GM12878 (cell line): ENCODE measurements at regions not wholly inside any gene's neighbourhood (a gene's known extent, or its start where the extent isn't known, plus 50 kb on each side); places are given as distances from the start of the nearest gene placed in this dataset.

ENCODE experiments used
- ATAC-seq: fragments of 200-7000 bp; cut with Tn5 transposase; 3 replicates; pipeline ENCODE4 v1.9.1; 2020; ENCODE audit warnings: mild to moderate bottlenecking, moderate library complexity
- BruUV-seq: library from RNA; stranded (reverse); fragments of 400-500 nt; replicated peaks from 2 replicates; lab custom pipeline; 2021; lab: Mats Ljungman, UMichigan
- CTCF ChIA-PET: fragments of 300-600 bp; sonication (Branson Sonifier 250); formaldehyde crosslinking; extraction: SDS; loops from one replicate; lab custom pipeline; 2021; ENCODE audit warnings: inconsistent platforms; lab: Yijun Ruan, JAX
- POLR2A ChIA-PET: fragments of 350-600 bp; formaldehyde crosslinking; extraction: SDS; loops from one replicate; lab custom pipeline; 2021; ENCODE audit warnings: inconsistent platforms; lab: Charles Lee
- RAD21 ChIA-PET: fragments of 300-600 bp; sonication (Branson Sonifier 250); formaldehyde crosslinking; loops from one replicate; lab custom pipeline; 2023; ENCODE audit warnings: antibody characterized with exemption; ENCODE audit not compliant: unreplicated experiment; lab: Charles Lee
- SMC1A ChIA-PET: fragments of 300-600 bp; sonication (Branson Sonifier 250); formaldehyde crosslinking; loops from one replicate; lab custom pipeline; 2023; ENCODE audit not compliant: unreplicated experiment, uncharacterized antibody; lab: Charles Lee
- DNase-seq: peaks from one replicate; pipeline ENCODE4 v3.0.0-alpha.2; 2011; ENCODE audit warnings: low read depth, low spot score
- FAIRE-seq: peaks from 3 replicates; lab custom pipeline; 2011; peaks lifted over from hg19 to GRCh38; lab: Jason Lieb, UNC
- H2AFZ ChIP-seq: 2 replicates; pipeline ENCODE4 v1.6.0; 2011; ENCODE audit warnings: low read depth, low read length, control low read depth; ENCODE audit not compliant: control insufficient read depth
- H3K27ac ChIP-seq: 2 replicates; pipeline ENCODE4 v1.5.1; 2011; ENCODE audit warnings: control low read depth; ENCODE audit not compliant: control insufficient read depth, insufficient read depth
- H3K27me3 ChIP-seq, 2 experiments: replicated peaks in 1 of 2; 2 replicates each; pipeline versions ENCODE4 v1.6.0 to v1.6.1; 2011; ENCODE audit warnings: low read length in 1 of 2; ENCODE audit not compliant: control insufficient read depth in 2 of 2, insufficient read depth in 2 of 2
- H3K36me3 ChIP-seq, 2 experiments: 2 replicates each; pipeline ENCODE4 v1.5.1; 2011; ENCODE audit warnings: low read length in 1 of 2; ENCODE audit not compliant: control insufficient read depth in 2 of 2, insufficient read depth in 2 of 2
- H3K4me1 ChIP-seq: 2 replicates; pipeline ENCODE4 v1.6.1; 2011; ENCODE audit warnings: mild to moderate bottlenecking, low read length, moderate library complexity, mixed read lengths; ENCODE audit not compliant: control insufficient read depth, insufficient read depth
- H3K4me2 ChIP-seq: 2 replicates; pipeline ENCODE4 v1.6.0; 2011; ENCODE audit warnings: control low read depth; ENCODE audit not compliant: control insufficient read depth, insufficient read depth
- H3K4me3 ChIP-seq: fragments of 200-600 bp; sonication (generic); 2 replicates; pipeline ENCODE4 v1.5.1; 2016
- H3K79me2 ChIP-seq: 2 replicates; pipeline ENCODE4 v1.6.0; 2011; ENCODE audit warnings: low read length; ENCODE audit not compliant: control insufficient read depth, insufficient read depth
- H3K9ac ChIP-seq: 2 replicates; pipeline ENCODE4 v1.8.0; 2011; ENCODE audit warnings: low read length, control low read depth, mixed read lengths; ENCODE audit not compliant: control insufficient read depth, insufficient read depth
- H3K9me3 ChIP-seq: replicated peaks from 3 replicates; pipeline ENCODE4 v1.5.1; 2011; ENCODE audit warnings: mild to moderate bottlenecking, low read length; ENCODE audit not compliant: control insufficient read depth, insufficient read depth
- H4K20me1 ChIP-seq: 2 replicates; pipeline ENCODE4 v1.6.0; 2011; ENCODE audit not compliant: control insufficient read depth, insufficient read depth
- BRCA1 ChIP-seq: IDR thresholded peaks from 2 replicates; pipeline ENCODE4 v1.6.1; 2011; ENCODE audit warnings: low read depth, low read length, improper control_type of control experiment
- CBFB ChIP-seq: IDR thresholded peaks from 2 replicates; pipeline ENCODE4 v1.6.1; 2016; ENCODE audit warnings: antibody characterized with exemption, low read depth
- CEBPB ChIP-seq, 2 experiments: fragments of 150-350 bp in 1 of 2; IDR thresholded peaks; 2 replicates each; pipeline ENCODE4 v1.6.1; 2012 to 2014; ENCODE audit warnings: low read depth in 2 of 2, low read length in 2 of 2, borderline replicate concordance in 1 of 2, inconsistent platforms in 1 of 2
- CREM ChIP-seq: IDR thresholded peaks from 2 replicates; pipeline ENCODE4 v1.6.1; 2014; ENCODE audit warnings: antibody characterized with exemption, low read depth
- IKZF2 ChIP-seq, 2 experiments: fragments of 450-650 bp; IDR thresholded peaks; 2 replicates each; pipeline ENCODE4 v1.6.1; 2017; ENCODE audit warnings: mild to moderate bottlenecking in 2 of 2, moderate library complexity in 2 of 2
- IRF4 ChIP-seq: IDR thresholded peaks from 2 replicates; pipeline ENCODE4 v1.6.1; 2011; ENCODE audit warnings: low read depth, low read length
- NR2C2 ChIP-seq: IDR thresholded peaks from 2 replicates; pipeline ENCODE4 v1.6.1; 2011; ENCODE audit warnings: borderline replicate concordance, low read depth; ENCODE audit not compliant: control insufficient read depth, insufficient read length
- RELA ChIP-seq: fragments of 450-650 bp; IDR thresholded peaks from 2 replicates; pipeline ENCODE4 v1.8.0; 2014; ENCODE audit warnings: borderline replicate concordance; ENCODE audit not compliant: partially characterized antibody
- SREBF1 ChIP-seq: IDR thresholded peaks from 2 replicates; pipeline ENCODE4 v1.6.1; 2012; ENCODE audit warnings: mild to moderate bottlenecking, low read length
- TCF7 ChIP-seq: IDR thresholded peaks from 2 replicates; pipeline ENCODE4 v1.6.1; 2014; ENCODE audit warnings: antibody characterized with exemption, borderline replicate concordance
- WGBS: methylation state at CpG from one replicate; pipeline ENCODE4 v1.1.6; 2016; ENCODE audit warnings: low lambda C conversion rate; ENCODE audit not compliant: insufficient replicate concordance, insufficient coverage; ENCODE audit errors: missing lambda C conversion rate; 5-methylcytosine and 5-hydroxymethylcytosine counted together
- in situ Hi-C: fragments of 300-500 bp; cut with MboI; formaldehyde crosslinking; loops from 9 replicates; pipeline ENCODE4 v1.14.3; 2018; ENCODE audit warnings: mixed read lengths
- intact Hi-C: fragments of 100-400 bp; cut with micrococcal nuclease; formaldehyde crosslinking; loops from one replicate; pipeline ENCODE4 v1.14.2; 2022; ENCODE audit not compliant: unreplicated experiment
- TF ChIP-seq, protein P1 (sequence below): fragments of 150-350 bp; IDR thresholded peaks from 2 replicates; pipeline ENCODE4 v1.6.1; 2016; ENCODE audit warnings: low read depth, low read length
- TF ChIP-seq, protein P2 (sequence below): IDR thresholded peaks from 2 replicates; pipeline ENCODE4 v1.6.1; 2012; ENCODE audit warnings: mild to moderate bottlenecking, low read depth, low read length

DNA sequence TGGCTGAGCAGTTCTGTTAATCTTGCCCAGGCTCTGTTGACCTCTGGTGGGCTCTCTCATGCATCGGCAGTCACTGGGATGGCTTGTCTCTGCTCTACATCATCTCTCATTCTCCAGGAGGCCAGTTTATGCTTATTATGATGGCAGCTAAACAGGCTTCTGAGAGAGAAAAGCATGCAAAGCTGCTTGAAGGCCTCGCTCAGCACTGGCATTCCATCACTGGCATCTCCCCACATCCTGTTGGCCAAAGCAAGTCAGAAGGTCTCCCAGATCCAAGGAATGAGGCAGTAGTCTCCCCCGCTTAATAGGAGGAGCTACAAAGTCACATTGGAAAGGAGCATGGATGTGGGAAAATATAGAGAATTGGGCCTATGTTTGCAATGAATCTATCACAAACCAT, 212.6 kb downstream of the ZNF621 start:
- WGBS: 47% methylated on average over 3 of the region's 3 CpGs
- ChIA-PET SMC1A (no interaction called here), RAD21 (no interaction called here), POLR2A (no interaction called here), CTCF (no interaction called here)
- Histone ChIP-seq H4K20me1 (no peaks in the 10 kb centered on the region), H3K27me3 (no peaks in the 10 kb centered on the region; a peak in 1 of 4 replicates), H3K4me1 (no peaks in the 10 kb centered on the region), H3K4me3 (no peak overlapping the region), H3K36me3 (no peaks in the 10 kb centered on the region), H3K79me2 (no peaks in the 10 kb centered on the region), H2AFZ (no peak overlapping the region), H3K27ac (no peak overlapping the region), H3K4me2 (no peak overlapping the region), H3K9me3 (no peaks in the 10 kb centered on the region), H3K9ac (no peak overlapping the region)
- TF ChIP-seq IRF4 (no peak), CEBPB (IDR thresholded peaks at IDR 0.05; ENCODE audit: borderline replicate concordance in 1 of 2, low read depth in 2 of 2, low read length in 2 of 2) (no peak)
- no TSS peak for BruUV-seq
- no peak for ATAC-seq
- in situ Hi-C loops (no loop called here), intact Hi-C loops (no loop called here)
- no peak for FAIRE-seq
- DNase-seq: no peak

DNA sequence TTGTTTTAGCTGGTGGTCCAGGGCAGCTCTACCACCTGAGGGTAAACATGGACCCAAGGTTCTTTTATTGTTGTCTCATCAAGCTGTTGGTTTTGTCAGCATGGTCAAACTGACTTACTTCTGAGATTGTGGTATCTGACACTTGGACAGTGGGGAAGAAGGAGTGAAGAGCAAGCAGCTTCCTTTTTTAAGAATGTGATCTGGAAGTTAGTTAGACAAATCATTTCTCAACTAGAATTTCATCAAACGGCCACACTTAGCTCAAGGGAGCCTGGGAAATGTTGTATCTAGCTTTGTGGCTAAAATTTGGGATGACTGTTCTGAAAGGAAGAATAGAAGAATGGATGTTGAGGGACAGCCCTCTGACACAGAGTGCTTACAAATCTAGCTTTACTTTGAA, 215.2 kb downstream of the ZNF621 start:
- intact Hi-C loops (no loop called here), in situ Hi-C loops (no loop called here)
- ChIA-PET POLR2A (no interaction called here), SMC1A (no interaction called here), CTCF (no interaction called here), RAD21 (no interaction called here)
- Histone ChIP-seq H3K4me1 (no peaks in the 10 kb centered on the region), H3K9me3 (no peaks in the 10 kb centered on the region), H3K27ac (no peak overlapping the region), H3K36me3 (no peaks in the 10 kb centered on the region), H3K4me2 (no peak overlapping the region), H3K9ac (no peak overlapping the region), H2AFZ (no peak overlapping the region), H3K4me3 (no peak overlapping the region), H3K27me3 (no peaks in the 10 kb centered on the region; a peak in 1 of 4 replicates), H3K79me2 (no peaks in the 10 kb centered on the region), H4K20me1 (no peaks in the 10 kb centered on the region)
- FAIRE-seq (no peak), DNase-seq (no peak), ATAC-seq (no peak)
- BruUV-seq: no TSS peak
- 6% methylated on average over 1 of the region's 1 CpG for WGBS
- TF ChIP-seq CREM (no peak), SREBF1 (no peak), CBFB (no peak), RELA (no peak), TCF7 (no peak), IKZF2 (IDR thresholded peaks at IDR 0.05) (no peak), BRCA1 (no peak), NR2C2 (no peak)
- TF ChIP-seq, protein P1, sequence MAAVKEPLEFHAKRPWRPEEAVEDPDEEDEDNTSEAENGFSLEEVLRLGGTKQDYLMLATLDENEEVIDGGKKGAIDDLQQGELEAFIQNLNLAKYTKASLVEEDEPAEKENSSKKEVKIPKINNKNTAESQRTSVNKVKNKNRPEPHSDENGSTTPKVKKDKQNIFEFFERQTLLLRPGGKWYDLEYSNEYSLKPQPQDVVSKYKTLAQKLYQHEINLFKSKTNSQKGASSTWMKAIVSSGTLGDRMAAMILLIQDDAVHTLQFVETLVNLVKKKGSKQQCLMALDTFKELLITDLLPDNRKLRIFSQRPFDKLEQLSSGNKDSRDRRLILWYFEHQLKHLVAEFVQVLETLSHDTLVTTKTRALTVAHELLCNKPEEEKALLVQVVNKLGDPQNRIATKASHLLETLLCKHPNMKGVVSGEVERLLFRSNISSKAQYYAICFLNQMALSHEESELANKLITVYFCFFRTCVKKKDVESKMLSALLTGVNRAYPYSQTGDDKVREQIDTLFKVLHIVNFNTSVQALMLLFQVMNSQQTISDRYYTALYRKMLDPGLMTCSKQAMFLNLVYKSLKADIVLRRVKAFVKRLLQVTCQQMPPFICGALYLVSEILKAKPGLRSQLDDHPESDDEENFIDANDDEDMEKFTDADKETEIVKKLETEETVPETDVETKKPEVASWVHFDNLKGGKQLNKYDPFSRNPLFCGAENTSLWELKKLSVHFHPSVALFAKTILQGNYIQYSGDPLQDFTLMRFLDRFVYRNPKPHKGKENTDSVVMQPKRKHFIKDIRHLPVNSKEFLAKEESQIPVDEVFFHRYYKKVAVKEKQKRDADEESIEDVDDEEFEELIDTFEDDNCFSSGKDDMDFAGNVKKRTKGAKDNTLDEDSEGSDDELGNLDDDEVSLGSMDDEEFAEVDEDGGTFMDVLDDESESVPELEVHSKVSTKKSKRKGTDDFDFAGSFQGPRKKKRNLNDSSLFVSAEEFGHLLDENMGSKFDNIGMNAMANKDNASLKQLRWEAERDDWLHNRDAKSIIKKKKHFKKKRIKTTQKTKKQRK: no peak
- TF ChIP-seq, protein P2, sequence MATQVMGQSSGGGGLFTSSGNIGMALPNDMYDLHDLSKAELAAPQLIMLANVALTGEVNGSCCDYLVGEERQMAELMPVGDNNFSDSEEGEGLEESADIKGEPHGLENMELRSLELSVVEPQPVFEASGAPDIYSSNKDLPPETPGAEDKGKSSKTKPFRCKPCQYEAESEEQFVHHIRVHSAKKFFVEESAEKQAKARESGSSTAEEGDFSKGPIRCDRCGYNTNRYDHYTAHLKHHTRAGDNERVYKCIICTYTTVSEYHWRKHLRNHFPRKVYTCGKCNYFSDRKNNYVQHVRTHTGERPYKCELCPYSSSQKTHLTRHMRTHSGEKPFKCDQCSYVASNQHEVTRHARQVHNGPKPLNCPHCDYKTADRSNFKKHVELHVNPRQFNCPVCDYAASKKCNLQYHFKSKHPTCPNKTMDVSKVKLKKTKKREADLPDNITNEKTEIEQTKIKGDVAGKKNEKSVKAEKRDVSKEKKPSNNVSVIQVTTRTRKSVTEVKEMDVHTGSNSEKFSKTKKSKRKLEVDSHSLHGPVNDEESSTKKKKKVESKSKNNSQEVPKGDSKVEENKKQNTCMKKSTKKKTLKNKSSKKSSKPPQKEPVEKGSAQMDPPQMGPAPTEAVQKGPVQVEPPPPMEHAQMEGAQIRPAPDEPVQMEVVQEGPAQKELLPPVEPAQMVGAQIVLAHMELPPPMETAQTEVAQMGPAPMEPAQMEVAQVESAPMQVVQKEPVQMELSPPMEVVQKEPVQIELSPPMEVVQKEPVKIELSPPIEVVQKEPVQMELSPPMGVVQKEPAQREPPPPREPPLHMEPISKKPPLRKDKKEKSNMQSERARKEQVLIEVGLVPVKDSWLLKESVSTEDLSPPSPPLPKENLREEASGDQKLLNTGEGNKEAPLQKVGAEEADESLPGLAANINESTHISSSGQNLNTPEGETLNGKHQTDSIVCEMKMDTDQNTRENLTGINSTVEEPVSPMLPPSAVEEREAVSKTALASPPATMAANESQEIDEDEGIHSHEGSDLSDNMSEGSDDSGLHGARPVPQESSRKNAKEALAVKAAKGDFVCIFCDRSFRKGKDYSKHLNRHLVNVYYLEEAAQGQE: no peak
